ENCODE measurements at regions not wholly inside any gene's neighbourhood (a gene's known extent, or its start where the extent isn't known, plus 50 kb on each side); places are given as distances from the start of the nearest gene placed in this dataset.

DNA sequence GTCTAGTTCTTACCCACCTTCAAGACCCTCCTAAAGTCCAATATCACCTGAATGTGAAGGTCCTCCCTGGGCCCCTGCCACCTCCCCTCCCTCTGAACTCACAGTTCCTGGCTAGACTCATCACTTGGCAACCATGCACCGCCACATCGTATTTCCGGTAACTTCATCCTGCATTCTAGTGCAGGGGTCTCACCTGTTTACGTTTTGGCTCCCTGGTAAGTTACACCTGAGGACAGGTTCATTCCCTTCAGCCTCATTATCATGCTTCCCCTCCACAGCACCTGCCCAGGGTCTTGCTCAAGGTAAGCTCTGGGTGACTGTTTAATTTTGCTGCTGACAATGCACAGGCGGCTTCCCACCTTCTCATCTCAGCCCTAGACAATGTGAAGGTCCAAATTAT is 93.1 kb downstream of the MIS18A start:
- no peak for ATAC-seq
- no peak overlapping the region for H3K4me3 ChIP-seq
- no peak overlapping the region for H3K27ac ChIP-seq
- H3K9me3 ChIP-seq: no peaks in the 10 kb centered on the region
- in situ Hi-C loops (cut with MboI; ENCODE audit: low sequenced_read_pairs in 4 of 4): no loop called here
- DNase-seq: no peak
- no peaks in the 10 kb centered on the region for H3K27me3 ChIP-seq
- TF ChIP-seq, protein P1, sequence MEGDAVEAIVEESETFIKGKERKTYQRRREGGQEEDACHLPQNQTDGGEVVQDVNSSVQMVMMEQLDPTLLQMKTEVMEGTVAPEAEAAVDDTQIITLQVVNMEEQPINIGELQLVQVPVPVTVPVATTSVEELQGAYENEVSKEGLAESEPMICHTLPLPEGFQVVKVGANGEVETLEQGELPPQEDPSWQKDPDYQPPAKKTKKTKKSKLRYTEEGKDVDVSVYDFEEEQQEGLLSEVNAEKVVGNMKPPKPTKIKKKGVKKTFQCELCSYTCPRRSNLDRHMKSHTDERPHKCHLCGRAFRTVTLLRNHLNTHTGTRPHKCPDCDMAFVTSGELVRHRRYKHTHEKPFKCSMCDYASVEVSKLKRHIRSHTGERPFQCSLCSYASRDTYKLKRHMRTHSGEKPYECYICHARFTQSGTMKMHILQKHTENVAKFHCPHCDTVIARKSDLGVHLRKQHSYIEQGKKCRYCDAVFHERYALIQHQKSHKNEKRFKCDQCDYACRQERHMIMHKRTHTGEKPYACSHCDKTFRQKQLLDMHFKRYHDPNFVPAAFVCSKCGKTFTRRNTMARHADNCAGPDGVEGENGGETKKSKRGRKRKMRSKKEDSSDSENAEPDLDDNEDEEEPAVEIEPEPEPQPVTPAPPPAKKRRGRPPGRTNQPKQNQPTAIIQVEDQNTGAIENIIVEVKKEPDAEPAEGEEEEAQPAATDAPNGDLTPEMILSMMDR (IDR thresholded peaks at IDR 0.05 in 4 of 5, conservative IDR thresholded peaks at IDR 0.05 in 1 of 5): no peak
- TF ChIP-seq POLR2A (IDR thresholded peaks at IDR 0.05): no peak
- H3K36me3 ChIP-seq: no peaks in the 10 kb centered on the region
- H3K4me1 ChIP-seq: no peaks in the 10 kb centered on the region
- intact Hi-C loops (cut with DNase I; ENCODE audit: low total_unique reads): no loop called here

DNA sequence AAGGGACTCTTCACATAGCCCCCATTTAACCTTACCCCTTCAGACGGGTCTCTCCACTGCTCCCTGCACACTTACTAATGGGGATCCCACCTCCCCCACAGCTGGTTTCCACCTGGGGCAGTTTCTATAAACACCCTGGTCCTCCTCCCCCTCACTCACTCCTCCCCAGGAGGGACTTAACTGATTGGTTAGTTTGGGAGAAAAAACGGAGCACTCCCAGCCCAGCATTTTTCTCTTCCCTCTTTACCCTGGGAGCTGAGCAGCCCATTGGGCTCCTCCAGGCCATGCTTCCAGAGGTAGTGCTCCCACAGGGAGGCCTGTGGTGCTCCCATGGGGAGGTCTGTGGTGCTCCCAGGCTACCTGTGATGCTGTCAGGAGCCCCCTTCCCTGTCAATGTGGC is 93.7 kb downstream of the MIS18A start:
- intact Hi-C loops (cut with DNase I; ENCODE audit: low total_unique reads): no loop called here
- no peaks in the 10 kb centered on the region for H3K27me3 ChIP-seq
- no peaks in the 10 kb centered on the region for H3K36me3 ChIP-seq
- no peak for DNase-seq
- in situ Hi-C loops (cut with MboI; ENCODE audit: low sequenced_read_pairs in 4 of 4): no loop called here
- H3K4me3 ChIP-seq: no peak overlapping the region
- ATAC-seq: no peak
- no peaks in the 10 kb centered on the region for H3K9me3 ChIP-seq
- no peaks in the 10 kb centered on the region for H3K4me1 ChIP-seq
- TF ChIP-seq, protein P1 (IDR thresholded peaks at IDR 0.05 in 4 of 5, conservative IDR thresholded peaks at IDR 0.05 in 1 of 5): no peak
- TF ChIP-seq POLR2A (IDR thresholded peaks at IDR 0.05): no peak
- H3K27ac ChIP-seq: no peak overlapping the region

DNA sequence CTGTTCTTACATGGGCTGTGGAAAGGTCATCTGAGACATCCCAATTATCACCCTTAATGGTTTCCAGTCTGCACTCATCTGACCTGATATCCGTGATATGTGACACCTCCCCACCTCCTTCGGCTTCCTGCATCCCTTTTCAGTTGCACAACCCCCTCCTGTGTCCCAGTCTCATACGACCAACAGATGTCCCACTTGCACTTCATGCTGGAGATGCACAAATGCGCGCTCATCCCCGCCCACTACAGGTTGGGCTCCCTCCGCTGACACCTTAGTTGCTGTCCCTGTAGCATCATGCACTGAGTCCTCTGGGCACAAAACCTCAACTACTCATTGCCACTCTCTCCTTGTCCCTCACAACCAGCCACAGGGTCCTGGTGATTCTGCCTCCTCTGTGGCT is 94.4 kb downstream of the MIS18A start:
- H3K27ac ChIP-seq: no peak overlapping the region
- TF ChIP-seq, protein P1 (IDR thresholded peaks at IDR 0.05 in 4 of 5, conservative IDR thresholded peaks at IDR 0.05 in 1 of 5): no peak
- no peak for TF ChIP-seq POLR2A (IDR thresholded peaks at IDR 0.05)
- H3K4me1 ChIP-seq: no peaks in the 10 kb centered on the region
- H3K27me3 ChIP-seq: no peaks in the 10 kb centered on the region
- H3K36me3 ChIP-seq: no peaks in the 10 kb centered on the region
- no peaks in the 10 kb centered on the region for H3K9me3 ChIP-seq
- DNase-seq: no peak
- no peak overlapping the region for H3K4me3 ChIP-seq
- no peak for ATAC-seq
- intact Hi-C loops (cut with DNase I; ENCODE audit: low total_unique reads) (no loop called here), in situ Hi-C loops (cut with MboI; ENCODE audit: low sequenced_read_pairs in 4 of 4) (no loop called here)

DNA sequence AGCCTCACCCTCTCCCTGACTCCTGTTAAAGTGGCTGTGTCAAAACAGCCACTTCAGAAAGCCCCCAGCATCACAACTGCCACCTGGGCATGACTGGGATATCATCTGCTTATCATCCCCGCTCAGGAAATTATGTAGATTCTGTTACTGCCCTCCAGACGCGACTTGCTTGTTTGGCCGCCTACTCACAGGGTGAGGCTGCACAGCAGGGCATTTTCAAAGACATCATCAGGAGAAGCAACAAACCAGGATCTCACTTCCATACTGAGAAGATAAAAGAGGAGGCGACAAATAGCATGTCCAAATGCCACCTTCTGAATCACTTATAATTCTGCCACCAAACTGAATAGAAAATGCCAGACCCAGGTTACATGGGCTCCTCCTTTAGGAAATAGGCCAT is 94.8 kb downstream of the MIS18A start:
- intact Hi-C loops (cut with DNase I; ENCODE audit: low total_unique reads) (no loop called here), in situ Hi-C loops (cut with MboI; ENCODE audit: low sequenced_read_pairs in 4 of 4) (no loop called here)
- H3K36me3 ChIP-seq: no peaks in the 10 kb centered on the region
- no peak overlapping the region for H3K27ac ChIP-seq
- no peak for DNase-seq
- no peaks in the 10 kb centered on the region for H3K9me3 ChIP-seq
- no peak for TF ChIP-seq POLR2A (IDR thresholded peaks at IDR 0.05)
- TF ChIP-seq, protein P1 (IDR thresholded peaks at IDR 0.05 in 4 of 5, conservative IDR thresholded peaks at IDR 0.05 in 1 of 5): no peak
- no peak for ATAC-seq
- H3K4me3 ChIP-seq: no peak overlapping the region
- no peaks in the 10 kb centered on the region for H3K4me1 ChIP-seq
- H3K27me3 ChIP-seq: no peaks in the 10 kb centered on the region

DNA sequence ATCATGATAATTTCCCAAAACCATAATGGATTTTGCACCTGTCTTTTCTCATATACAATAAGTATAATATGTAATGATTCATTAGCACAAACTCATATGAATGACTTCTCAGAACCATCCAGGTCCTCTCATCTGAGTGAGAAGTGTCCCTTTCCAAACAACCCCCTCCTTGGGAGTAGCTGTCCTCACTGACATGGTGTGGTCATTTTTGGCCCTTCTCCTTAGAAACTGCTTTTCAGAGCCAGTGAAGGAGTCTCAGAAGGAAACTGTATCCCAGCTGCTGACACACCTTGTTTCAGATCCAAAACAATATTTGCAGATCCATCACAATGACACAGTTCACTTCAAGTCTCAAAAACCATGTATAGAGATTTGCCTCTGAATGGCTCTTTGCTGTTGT is 95.5 kb downstream of the MIS18A start:
- intact Hi-C loops (cut with DNase I; ENCODE audit: low total_unique reads) (no loop called here), in situ Hi-C loops (cut with MboI; ENCODE audit: low sequenced_read_pairs in 4 of 4) (no loop called here)
- no peaks in the 10 kb centered on the region for H3K4me1 ChIP-seq
- no peaks in the 10 kb centered on the region for H3K27me3 ChIP-seq
- TF ChIP-seq POLR2A (IDR thresholded peaks at IDR 0.05): no peak
- TF ChIP-seq, protein P1 (IDR thresholded peaks at IDR 0.05 in 4 of 5, conservative IDR thresholded peaks at IDR 0.05 in 1 of 5): no peak
- no peak for ATAC-seq
- no peaks in the 10 kb centered on the region for H3K9me3 ChIP-seq
- no peak overlapping the region for H3K4me3 ChIP-seq
- H3K27ac ChIP-seq: no peak overlapping the region
- DNase-seq: no peak
- H3K36me3 ChIP-seq: no peaks in the 10 kb centered on the region

Measured in gastrocnemius medialis (tissue), 4 donors.